HG03045 (cell line): ENCODE measurements at regions not wholly inside any gene's neighbourhood (a gene's known extent, or its start where the extent isn't known, plus 50 kb on each side); places are given as distances from the start of the nearest gene placed in this dataset.
A peak's percentile ranks its signal among the peaks of the same experiment; 100 is the strongest.

Experiments used
- ATAC-seq: cut with Tn5 transposase; IDR thresholded peaks from one replicate; pipeline ENCODE4 v1.9.1; 2021; ENCODE audit warnings: mild to moderate bottlenecking, moderate library complexity; ENCODE audit not compliant: unreplicated experiment

- ATAC-seq: no peak
These were observed 61.7 kb upstream of the PSD2 start for GRCh38 chr5:139733698-139734538.

DNA sequence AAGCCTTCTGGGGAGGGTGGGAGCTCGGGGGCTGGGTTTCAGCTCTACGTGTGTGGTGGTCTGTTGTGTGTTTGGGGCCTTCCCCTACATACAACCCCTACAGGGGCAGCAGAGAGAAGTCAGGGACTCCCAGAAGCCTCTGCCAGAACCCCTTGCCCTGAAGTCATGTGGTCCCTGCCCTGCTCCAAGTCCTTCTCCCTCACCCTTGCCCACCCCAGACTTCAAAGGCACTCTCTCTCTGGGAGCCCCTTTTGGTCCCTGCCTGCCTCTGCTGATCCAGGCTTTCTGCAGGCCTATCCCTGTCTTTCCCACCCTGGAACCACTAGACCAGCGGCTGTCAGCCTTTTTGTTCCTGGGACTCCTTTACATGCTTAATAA is 61.1 kb upstream of the PSD2 start:
- no peak for ATAC-seq

GRCh38 chr5:139738193-139739149 is 57.1 kb upstream of the PSD2 start:
- no peak for ATAC-seq

DNA sequence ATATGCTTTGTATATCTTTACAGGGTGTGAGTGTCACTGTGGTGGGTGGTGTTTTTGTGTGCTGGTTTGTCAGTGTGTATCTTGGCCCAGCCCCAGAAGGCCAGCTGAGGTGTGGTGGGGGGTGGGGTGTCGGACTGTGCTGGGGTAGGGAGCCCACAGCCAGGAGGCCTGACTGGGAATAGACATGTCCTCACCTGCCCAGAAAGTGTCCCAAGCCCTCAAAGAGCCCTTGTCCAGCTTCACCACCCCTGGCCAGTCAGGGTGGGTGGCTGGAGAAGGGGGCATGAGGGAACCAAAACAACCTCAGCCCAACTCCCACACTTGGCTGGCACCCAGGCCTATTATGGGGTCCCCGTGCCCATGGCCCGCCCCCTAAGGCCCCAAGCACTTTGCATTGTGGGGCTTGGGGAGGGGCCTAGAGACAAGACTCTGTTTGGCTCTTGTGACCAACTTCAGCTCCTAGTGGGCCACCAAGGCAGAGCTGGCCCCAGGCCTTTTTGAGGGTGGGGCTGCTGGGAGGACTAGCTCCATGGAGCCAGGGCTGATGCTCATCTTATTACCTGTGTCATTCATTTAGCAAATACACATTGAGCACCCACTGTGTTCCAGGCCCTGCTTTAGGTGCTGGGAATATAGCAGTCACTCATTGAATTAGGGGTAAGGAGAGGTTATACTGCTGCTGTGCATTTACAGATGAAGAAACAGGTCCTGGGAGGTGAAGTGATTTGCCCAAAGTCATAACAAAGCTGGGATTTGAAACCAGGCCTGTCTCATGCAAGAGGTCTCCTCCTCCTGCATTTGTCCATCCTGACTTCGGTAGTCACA is 56.2 kb upstream of the PSD2 start:
- no peak for ATAC-seq

DNA sequence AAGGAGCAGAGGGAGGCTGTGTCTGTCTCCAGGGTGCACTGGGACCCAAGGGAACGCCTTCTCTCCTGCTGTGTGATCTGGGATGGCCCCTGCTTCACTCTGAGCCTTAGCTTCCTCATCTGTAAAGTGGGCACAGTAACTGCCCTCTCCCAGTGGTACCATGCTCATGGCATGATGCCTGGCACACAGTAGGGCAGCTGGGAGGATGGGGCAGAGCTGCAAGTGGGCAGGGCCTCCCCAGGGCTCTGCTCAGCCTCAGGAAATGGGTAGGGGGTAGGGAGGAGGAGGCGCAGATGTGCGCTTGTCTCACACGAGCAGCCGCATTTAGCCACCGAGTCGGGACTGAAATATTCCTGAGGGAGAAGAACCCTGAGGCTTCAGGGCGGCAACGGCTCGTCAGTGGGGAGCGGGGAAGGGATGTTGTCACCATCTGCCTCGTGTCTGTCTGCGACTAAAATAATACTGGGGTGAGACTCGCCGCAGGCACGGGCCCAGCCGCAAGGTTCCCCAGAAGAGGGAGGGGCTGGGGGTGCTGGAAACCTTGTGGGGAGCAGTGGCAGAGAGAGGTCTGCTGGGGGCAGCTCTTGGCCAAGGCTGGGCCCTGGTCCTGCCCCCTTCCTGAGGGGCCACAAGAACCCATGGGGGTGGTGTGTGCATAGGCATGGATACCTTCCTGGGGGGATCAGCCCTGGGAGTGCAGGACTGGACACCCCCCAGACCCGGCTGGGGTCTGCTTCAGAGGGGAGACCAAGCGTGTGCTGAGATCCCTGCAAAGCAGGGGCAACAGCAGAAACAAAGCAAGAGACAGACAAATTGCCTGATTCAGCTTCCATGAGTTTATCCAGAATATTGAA is 55.2 kb upstream of the PSD2 start:
- ATAC-seq: no peak

DNA sequence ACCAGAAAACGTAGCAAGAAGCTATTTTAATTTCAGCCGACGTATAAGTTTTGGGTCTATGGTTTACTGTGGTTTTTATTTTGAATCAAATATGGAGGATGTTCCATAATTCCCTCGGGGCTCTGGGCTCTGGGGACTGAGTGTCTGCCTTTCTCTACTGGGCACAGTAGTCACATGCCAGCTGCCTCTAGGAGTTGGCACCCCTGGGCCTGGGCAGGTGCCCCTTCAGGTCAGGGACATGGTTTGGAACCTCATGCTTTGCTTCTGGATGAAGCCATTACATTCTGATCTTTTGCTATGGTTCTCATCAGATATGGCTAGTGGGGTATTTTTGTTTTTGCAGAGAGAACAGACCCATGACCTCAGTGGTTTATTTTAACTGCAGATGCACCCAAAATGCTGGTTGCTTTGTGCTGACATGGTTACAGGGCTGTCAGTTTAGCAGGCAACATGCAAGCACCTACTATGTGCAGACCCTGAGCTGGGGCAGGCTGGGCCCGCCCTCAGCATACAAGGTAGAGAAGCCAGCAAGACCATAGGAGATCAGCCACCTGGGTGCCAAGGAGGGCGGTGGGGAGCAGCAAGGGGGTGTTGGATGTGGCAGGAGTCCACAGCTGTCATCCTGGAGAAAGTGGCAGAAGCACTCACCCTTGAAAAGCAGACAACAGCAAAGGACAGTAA is 54.5 kb upstream of the PSD2 start:
- ATAC-seq: no peak

- no peak for ATAC-seq
These were observed 53.8 kb upstream of the PSD2 start for GRCh38 chr5:139741823-139742172.

- no peak for ATAC-seq
These were observed 53.3 kb upstream of the PSD2 start for GRCh38 chr5:139742173-139742903.

GRCh38 chr5:139743001-139743771 is 52.4 kb upstream of the PSD2 start:
- ATAC-seq: no peak

GRCh38 chr5:139743804-139744203 is 51.8 kb upstream of the PSD2 start:
- ATAC-seq: no peak

GRCh38 chr5:139744471-139745131 is 51.0 kb upstream of the PSD2 start:
- ATAC-seq: no peak

DNA sequence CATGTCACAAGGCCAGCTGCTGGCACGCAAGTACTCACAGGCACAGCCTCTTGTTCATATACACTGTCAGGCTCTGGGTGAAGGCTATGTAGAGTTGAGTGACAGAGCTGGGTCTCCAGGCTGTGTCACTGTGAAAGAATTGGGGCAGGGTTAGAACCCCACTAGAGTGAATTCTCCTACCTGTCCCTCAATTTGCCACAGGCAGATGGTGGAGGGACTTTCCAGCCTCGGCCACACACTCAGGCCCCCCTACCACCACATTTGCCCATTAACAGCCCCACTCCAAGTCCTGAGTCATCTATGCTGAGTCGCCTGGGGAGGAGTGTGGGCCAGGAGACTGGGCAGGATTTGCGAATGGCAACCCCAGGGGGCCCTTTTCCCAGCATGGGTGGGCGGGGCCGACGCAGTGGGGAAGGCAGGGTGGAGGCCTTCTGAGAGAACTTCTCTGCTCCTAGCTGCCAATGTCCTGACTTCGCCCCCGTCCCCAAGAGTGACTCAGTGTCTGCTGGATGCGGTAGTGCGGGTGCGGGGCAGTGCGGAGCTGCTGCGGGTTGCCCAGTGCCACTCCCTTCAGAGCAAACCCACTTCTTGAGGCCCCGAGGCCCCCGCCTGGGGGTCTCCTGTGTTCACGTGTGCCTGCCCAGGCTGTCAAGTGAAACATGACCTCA is 50.3 kb upstream of the PSD2 start:
- no peak for ATAC-seq

DNA sequence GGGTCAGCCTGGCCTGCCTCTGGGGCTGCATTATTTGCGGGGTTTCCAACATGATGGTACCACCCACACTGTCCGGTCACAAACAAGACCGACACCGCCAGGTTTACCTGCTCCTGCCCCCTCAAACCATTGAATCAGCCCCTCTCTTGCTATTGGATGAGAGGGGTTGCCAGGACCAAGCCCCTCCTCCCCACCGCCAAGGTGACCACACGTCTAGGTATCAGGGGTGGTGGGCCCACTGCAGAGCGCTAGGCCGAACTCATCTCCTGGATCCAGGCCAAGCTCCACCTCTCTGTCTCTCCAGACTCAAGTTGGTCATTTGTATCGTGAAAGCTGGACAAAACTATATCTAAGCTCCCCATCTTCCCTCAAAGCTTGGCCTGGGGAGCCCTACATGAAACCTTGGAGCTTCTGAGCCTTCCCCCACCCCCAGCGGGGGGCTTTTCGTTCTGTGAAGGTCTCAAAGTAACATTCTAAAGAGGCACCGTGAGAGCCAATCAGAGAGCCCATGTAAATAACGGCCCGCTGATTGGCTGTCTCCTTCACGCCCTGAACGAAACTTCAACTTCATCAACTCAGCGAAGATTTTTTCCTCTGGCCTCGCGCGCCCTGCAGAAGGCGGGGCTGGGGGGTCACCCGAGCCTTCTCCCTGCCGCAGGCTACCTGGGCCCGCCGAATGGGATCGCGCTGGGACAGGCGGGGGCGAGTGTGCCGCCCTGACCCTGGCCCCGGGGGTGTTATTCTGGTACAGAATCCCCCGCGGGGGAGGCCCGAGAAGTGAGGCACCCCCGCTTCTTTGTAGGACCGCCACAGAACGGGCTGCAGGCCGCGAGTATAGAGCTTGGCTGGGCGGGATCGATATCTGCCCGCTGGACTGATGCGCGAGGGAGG is 49.6 kb upstream of the PSD2 start:
- ATAC-seq: peak; percentile 34
